GM19351 (cell line): ENCODE measurements at regions not wholly inside any gene's neighbourhood (a gene's known extent, or its start where the extent isn't known, plus 50 kb on each side); places are given as distances from the start of the nearest gene placed in this dataset.

Experiments
- ATAC-seq: cut with Tn5 transposase; IDR thresholded peaks from one replicate; pipeline ENCODE4 v1.9.1; 2021; ENCODE audit warnings: mild to moderate bottlenecking, moderate library complexity; ENCODE audit not compliant: unreplicated experiment

GRCh38 chr17:77507111-77507885 lies 366.5 kb downstream of the SEC14L1 start:
- no peak for ATAC-seq

GRCh38 chr17:77508047-77508715 lies 367.4 kb downstream of the SEC14L1 start:
- ATAC-seq = no peak

GRCh38 chr17:77509089-77509488 lies 368.3 kb downstream of the SEC14L1 start:
- ATAC-seq = no peak

- no peak for ATAC-seq
These were observed 368.8 kb downstream of the SEC14L1 start for GRCh38 chr17:77509599-77509998.

GRCh38 chr17:77510133-77510796 lies 369.5 kb downstream of the SEC14L1 start:
- no peak for ATAC-seq

GRCh38 chr17:77511514-77512061 lies 370.8 kb downstream of the SEC14L1 start:
- no peak for ATAC-seq

- ATAC-seq = no peak
These were observed 371.5 kb downstream of the SEC14L1 start for GRCh38 chr17:77512062-77512946.

GRCh38 chr17:77513045-77513444 lies 372.3 kb downstream of the SEC14L1 start:
- no peak for ATAC-seq

- ATAC-seq = no peak
These were observed 374.5 kb downstream of the SEC14L1 start for GRCh38 chr17:77515227-77515626.

GRCh38 chr17:77516902-77517301 lies 376.1 kb downstream of the SEC14L1 start:
- ATAC-seq = no peak

GRCh38 chr17:77521076-77521475 lies 380.3 kb downstream of the SEC14L1 start:
- no peak for ATAC-seq

- no peak for ATAC-seq
These were observed 382.8 kb downstream of the SEC14L1 start for GRCh38 chr17:77523540-77523939.

- ATAC-seq = no peak
These were observed 385.5 kb downstream of the SEC14L1 start for GRCh38 chr17:77526259-77526711.

- ATAC-seq = no peak
These were observed 386.1 kb downstream of the SEC14L1 start for GRCh38 chr17:77526728-77527350.

GRCh38 chr17:77527409-77527808 lies 386.6 kb downstream of the SEC14L1 start:
- no peak for ATAC-seq

- ATAC-seq = no peak
These were observed 387.2 kb downstream of the SEC14L1 start for GRCh38 chr17:77527836-77528505.

GRCh38 chr17:77528516-77529327 lies 388.0 kb downstream of the SEC14L1 start:
- ATAC-seq = no peak

- ATAC-seq = no peak
These were observed 388.5 kb downstream of the SEC14L1 start for GRCh38 chr17:77529328-77529650.

- ATAC-seq = no peak
These were observed 389.8 kb downstream of the SEC14L1 start for GRCh38 chr17:77530591-77530990.
